ENCODE measurements at regions not wholly inside any gene's neighbourhood (a gene's known extent, or its start where the extent isn't known, plus 50 kb on each side); places are given as distances from the start of the nearest gene placed in this dataset.

- Mint-ChIP-seq H3K36me3 (ENCODE audit: low read depth) (no peaks in the 10 kb centered on the region), H3K4me1 (ENCODE audit: low read depth) (no peaks in the 10 kb centered on the region), H3K27ac (no peak overlapping the region), H3K9me3 (no peaks in the 10 kb centered on the region), H3K27me3 (peaks cover 86% of the 10 kb centered on the region), H3K4me3 (no peak overlapping the region)
- DNase-seq = no peak
Observed at GRCh38 chr1:38139738-38140487, 93.3 kb upstream of the POU3F1 start.

DNA sequence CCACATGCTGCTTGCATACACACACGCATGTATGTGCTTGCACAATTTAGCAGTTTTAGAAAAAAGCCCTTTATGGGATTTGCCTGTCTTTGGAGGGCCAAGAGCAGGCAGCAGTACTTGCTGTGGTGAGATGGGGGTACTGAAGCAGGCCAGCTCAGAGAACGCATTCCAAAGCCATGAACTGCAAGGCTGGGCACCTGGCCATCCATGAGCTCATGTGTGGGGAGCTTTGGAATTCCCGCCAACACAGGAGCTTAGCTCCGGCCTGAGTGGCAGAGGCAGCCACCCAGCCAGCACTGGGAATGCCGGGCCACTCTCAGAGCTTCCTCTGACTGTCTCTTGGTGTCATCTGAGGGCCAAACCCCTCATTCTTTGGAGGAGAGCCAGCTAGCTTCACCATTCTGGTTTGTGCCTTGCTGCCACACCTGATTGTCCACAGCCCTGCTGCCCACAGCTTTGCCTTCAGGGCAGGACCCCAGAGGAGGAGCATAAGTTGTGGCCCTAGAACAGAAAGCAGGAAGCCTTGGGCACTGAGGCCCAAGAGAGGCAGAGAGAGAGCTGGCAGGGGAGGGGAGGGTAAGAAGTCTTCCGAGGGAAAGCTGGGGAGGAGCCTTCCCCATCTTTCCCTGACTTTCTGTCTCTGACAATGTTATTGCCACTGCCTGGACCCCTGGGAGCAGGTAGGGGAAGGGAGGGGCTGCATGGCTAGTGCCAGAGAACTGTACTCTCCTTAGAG, 92.1 kb upstream of the POU3F1 start:
- H3K27ac Mint-ChIP-seq = no peak overlapping the region
- H3K4me1 Mint-ChIP-seq (ENCODE audit: low read depth) = no peaks in the 10 kb centered on the region
- H3K4me3 Mint-ChIP-seq = no peak overlapping the region
- no peaks in the 10 kb centered on the region for H3K9me3 Mint-ChIP-seq
- no peak for DNase-seq
- H3K36me3 Mint-ChIP-seq (ENCODE audit: low read depth) = no peaks in the 10 kb centered on the region
- H3K27me3 Mint-ChIP-seq = peaks cover 91% of the 10 kb centered on the region

GRCh38 chr1:38137164-38137563, 90.6 kb upstream of the POU3F1 start:
- H3K4me3 Mint-ChIP-seq = no peak overlapping the region
- H3K27me3 Mint-ChIP-seq = peaks cover 91% of the 10 kb centered on the region
- H3K27ac Mint-ChIP-seq = no peak overlapping the region
- no peaks in the 10 kb centered on the region for H3K9me3 Mint-ChIP-seq
- DNase-seq = no peak
- H3K36me3 Mint-ChIP-seq (ENCODE audit: low read depth) = no peaks in the 10 kb centered on the region
- H3K4me1 Mint-ChIP-seq (ENCODE audit: low read depth) = no peaks in the 10 kb centered on the region

DNA sequence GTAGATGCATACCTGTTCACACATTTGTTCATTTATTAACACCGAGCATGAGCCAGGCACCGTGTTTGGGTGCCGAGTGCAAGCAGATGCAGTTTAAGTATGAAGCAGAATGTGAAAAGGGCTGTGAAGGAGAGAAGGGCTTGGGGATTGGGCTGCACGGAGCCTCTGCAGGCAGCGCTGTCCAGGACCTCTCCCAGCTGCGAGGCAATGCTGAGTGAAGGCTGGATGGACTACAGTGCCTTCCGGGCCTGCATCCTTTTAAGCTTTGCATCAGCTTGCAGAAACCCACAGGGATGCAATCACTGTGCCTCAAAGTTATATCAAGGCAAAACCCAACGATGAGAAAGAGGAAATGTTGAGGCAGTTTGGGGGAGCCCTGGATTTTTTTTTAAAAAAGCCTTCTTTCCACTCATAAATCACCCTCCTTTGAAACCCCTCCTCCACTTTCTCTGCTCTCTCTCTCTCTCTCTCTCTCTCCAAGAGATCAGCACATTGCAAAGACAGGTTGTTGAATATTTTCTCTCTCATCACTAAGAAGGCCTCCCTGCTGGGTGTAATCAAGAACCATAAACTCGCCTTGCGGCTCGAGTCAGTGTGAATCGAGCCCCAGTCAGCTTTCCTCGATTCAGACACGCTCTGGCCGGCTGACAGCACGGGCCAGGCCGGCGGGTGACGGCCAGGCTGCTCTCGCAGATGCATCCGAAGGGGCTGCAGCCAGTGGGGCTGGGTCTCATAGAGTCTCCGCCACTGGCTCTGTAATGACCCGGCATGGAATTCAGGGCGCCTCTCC, 89.2 kb upstream of the POU3F1 start:
- no peaks in the 10 kb centered on the region for H3K36me3 Mint-ChIP-seq (ENCODE audit: low read depth)
- no peak overlapping the region for H3K27ac Mint-ChIP-seq
- H3K4me3 Mint-ChIP-seq = no peak overlapping the region
- H3K27me3 Mint-ChIP-seq = peaks cover 94% of the 10 kb centered on the region
- no peak for DNase-seq
- H3K4me1 Mint-ChIP-seq (ENCODE audit: low read depth) = peaks cover 3% of the 10 kb centered on the region
- H3K9me3 Mint-ChIP-seq = no peaks in the 10 kb centered on the region

DNA sequence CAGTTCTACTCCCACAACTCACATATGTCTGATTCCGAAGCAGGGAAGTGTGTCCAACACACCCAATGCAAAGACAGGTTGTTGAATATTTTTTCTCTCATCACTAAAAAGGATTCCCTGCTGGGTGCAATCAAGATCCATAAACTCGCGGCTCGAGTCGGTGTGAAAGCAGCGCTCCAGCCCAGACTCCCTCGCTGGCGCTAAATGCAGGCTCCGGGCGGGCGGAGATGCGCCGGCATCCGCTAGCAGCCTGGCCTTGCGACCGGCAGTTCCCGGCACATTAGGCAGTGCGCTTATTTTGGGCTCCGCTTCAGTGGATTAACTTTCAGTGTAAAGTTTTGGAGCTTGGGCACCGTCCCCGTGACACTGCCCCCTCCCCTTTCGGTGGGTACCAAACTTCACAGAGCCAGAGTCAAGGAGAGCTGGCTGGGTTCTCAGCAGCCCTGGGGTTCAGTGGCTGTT, 87.7 kb upstream of the POU3F1 start:
- Mint-ChIP-seq H3K9me3 (no peaks in the 10 kb centered on the region), H3K27ac (no peak overlapping the region), H3K27me3 (peaks cover 83% of the 10 kb centered on the region), H3K4me3 (no peak overlapping the region), H3K36me3 (ENCODE audit: low read depth) (no peaks in the 10 kb centered on the region), H3K4me1 (ENCODE audit: low read depth) (peaks cover 3% of the 10 kb centered on the region)
- DNase-seq = no peak

DNA sequence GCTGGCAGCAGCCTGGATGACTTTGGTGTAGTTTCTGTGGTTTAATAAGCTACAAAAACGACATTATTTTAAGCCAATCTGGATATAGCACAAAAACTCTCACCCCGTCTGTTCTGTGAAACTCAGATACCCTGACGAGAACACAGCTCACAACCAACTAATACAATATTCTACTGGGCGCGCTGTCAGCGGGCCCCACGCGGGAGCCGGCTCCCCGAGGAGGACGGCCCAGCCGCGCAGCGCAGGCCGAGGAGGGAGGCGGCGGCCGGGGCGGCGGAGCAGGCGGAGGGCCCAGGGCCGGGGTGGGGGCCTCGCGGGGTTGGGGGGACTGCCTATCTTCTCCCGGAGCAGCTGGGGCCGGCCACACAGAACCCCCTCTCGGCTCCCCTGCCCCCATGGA, 87.2 kb upstream of the POU3F1 start:
- peaks cover 78% of the 10 kb centered on the region for H3K27me3 Mint-ChIP-seq
- no peak overlapping the region for H3K27ac Mint-ChIP-seq
- no peaks in the 10 kb centered on the region for H3K36me3 Mint-ChIP-seq (ENCODE audit: low read depth)
- H3K4me3 Mint-ChIP-seq = no peak overlapping the region
- no peaks in the 10 kb centered on the region for H3K9me3 Mint-ChIP-seq
- DNase-seq = no peak
- H3K4me1 Mint-ChIP-seq (ENCODE audit: low read depth) = peaks cover 3% of the 10 kb centered on the region

DNA sequence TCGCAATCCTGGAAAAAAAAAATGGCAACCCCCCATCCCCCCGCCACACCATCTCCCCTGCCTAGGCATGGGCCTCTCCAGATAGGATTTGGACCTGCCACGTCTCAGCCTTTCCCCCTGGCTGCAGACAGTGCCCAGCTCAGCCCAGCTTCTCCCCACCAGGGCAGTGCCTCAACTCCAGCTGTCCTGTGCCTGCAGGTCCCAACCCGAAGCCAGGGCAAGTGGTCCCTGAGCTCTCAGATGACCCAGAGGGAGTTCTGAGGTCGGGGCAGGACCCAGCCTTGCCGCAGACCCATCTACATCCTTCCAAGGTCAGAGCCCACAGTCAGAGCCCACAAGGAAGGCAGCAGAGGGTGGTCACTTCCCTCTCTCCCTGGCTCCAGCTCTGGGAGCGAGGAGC, 86.7 kb upstream of the POU3F1 start:
- Mint-ChIP-seq H3K9me3 (no peaks in the 10 kb centered on the region), H3K27me3 (peaks cover 74% of the 10 kb centered on the region), H3K27ac (no peak overlapping the region), H3K36me3 (ENCODE audit: low read depth) (no peaks in the 10 kb centered on the region), H3K4me1 (ENCODE audit: low read depth) (peaks cover 3% of the 10 kb centered on the region), H3K4me3 (no peak overlapping the region)
- DNase-seq = no peak

- Mint-ChIP-seq H3K4me1 (ENCODE audit: low read depth) (peaks cover 3% of the 10 kb centered on the region), H3K27ac (no peak overlapping the region), H3K36me3 (ENCODE audit: low read depth) (no peaks in the 10 kb centered on the region), H3K27me3 (peaks cover 68% of the 10 kb centered on the region), H3K4me3 (no peak overlapping the region), H3K9me3 (no peaks in the 10 kb centered on the region)
- DNase-seq = no peak
Observed at GRCh38 chr1:38132681-38133080, 86.1 kb upstream of the POU3F1 start.

DNA sequence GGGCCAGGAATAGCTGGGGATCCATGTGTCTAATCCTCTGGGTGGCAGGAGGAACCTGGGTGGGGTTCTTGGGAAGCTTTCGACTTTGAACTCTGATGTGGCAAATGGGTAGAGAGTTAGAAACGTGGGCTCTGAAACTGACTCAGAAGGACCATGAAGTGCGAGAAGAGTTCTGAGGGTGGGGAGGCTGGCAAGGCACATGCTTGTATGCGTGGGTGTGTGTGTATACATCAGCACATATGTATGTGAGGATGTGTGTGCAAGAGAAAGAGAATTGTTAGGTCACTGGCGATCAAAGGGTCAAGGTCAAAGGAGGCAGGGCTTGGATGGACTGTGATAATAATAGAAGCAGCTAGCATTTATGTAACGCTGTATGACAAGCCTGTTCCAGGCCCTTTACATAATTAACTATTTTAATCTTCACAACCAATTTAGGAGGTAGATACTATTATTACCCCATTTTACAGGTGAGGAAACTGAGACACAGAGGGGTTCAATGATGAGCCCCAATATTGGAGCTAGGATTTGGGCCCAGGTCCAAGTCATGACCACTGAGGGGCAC, 84.5 kb upstream of the POU3F1 start:
- H3K27me3 Mint-ChIP-seq = peaks cover 58% of the 10 kb centered on the region
- no peak overlapping the region for H3K27ac Mint-ChIP-seq
- no peak for DNase-seq
- H3K4me1 Mint-ChIP-seq (ENCODE audit: low read depth) = peaks cover 3% of the 10 kb centered on the region
- H3K4me3 Mint-ChIP-seq = no peak overlapping the region
- H3K9me3 Mint-ChIP-seq = no peaks in the 10 kb centered on the region
- no peaks in the 10 kb centered on the region for H3K36me3 Mint-ChIP-seq (ENCODE audit: low read depth)

GRCh38 chr1:38129971-38130370, 83.4 kb upstream of the POU3F1 start:
- Mint-ChIP-seq H3K4me3 (no peak overlapping the region), H3K27me3 (peaks cover 47% of the 10 kb centered on the region), H3K4me1 (ENCODE audit: low read depth) (peaks cover 3% of the 10 kb centered on the region), H3K27ac (no peak overlapping the region), H3K9me3 (no peaks in the 10 kb centered on the region), H3K36me3 (ENCODE audit: low read depth) (no peaks in the 10 kb centered on the region)
- DNase-seq = no peak

DNA sequence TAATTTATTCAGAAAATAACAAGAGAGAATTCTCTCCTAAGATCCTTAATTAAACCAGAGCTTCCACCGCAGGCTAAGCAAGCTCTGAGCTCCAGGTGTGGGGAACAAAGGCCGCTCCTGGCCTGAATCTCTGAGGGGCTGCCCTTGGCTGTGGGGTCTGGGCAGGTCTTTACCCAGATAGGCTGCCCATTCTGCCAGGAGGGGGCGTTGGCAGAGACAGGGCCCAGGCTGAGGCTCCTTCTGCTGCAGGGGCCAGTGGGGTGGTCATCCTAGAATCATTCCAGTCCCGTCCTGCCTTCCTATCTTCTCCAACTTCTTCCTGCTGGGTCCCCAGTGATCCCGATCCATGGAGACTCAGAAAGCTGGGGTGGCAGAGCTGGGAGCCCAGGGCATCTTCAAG, 82.9 kb upstream of the POU3F1 start:
- Mint-ChIP-seq H3K27me3 (peaks cover 42% of the 10 kb centered on the region), H3K9me3 (no peaks in the 10 kb centered on the region), H3K4me3 (no peak overlapping the region), H3K27ac (no peak overlapping the region), H3K4me1 (ENCODE audit: low read depth) (peaks cover 3% of the 10 kb centered on the region), H3K36me3 (ENCODE audit: low read depth) (no peaks in the 10 kb centered on the region)
- DNase-seq = no peak

GRCh38 chr1:38128926-38129453, 82.4 kb upstream of the POU3F1 start:
- no peaks in the 10 kb centered on the region for H3K36me3 Mint-ChIP-seq (ENCODE audit: low read depth)
- peaks cover 37% of the 10 kb centered on the region for H3K27me3 Mint-ChIP-seq
- no peak overlapping the region for H3K27ac Mint-ChIP-seq
- H3K4me3 Mint-ChIP-seq = no peak overlapping the region
- H3K9me3 Mint-ChIP-seq = no peaks in the 10 kb centered on the region
- H3K4me1 Mint-ChIP-seq (ENCODE audit: low read depth) = peaks cover 3% of the 10 kb centered on the region
- no peak for DNase-seq

DNA sequence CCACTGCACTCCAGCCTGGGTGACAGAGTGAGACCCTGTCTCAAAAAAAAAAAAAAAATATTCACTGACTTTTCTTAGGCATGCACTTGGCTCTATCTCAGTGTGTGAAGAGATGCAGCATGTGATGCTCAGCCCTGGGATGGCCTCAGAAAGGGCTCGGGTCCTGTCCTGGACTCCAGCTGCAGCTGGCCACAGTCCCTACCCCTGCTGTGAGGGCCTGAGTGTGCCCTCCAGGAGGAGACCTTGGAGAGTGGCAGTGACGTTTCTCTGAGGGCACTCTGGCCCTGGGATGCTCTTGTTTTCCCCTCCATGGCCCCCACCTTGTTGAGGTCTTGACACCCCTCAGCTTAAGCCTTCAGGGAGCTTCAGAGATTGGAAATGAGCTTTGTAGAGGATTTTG, 81.9 kb upstream of the POU3F1 start:
- no peaks in the 10 kb centered on the region for H3K9me3 Mint-ChIP-seq

GRCh38 chr1:38127428-38127827, 80.8 kb upstream of the POU3F1 start:
- peaks cover 24% of the 10 kb centered on the region for H3K27me3 Mint-ChIP-seq
- H3K36me3 Mint-ChIP-seq (ENCODE audit: low read depth) = no peaks in the 10 kb centered on the region
- no peak for DNase-seq
- no peak overlapping the region for H3K4me3 Mint-ChIP-seq
- peaks cover 3% of the 10 kb centered on the region for H3K4me1 Mint-ChIP-seq (ENCODE audit: low read depth)
- no peak overlapping the region for H3K27ac Mint-ChIP-seq
- no peaks in the 10 kb centered on the region for H3K9me3 Mint-ChIP-seq

More for the DNA sequence above, 81.9 kb upstream of the POU3F1 start:
- Mint-ChIP-seq H3K27ac (no peak overlapping the region), H3K27me3 (peaks cover 34% of the 10 kb centered on the region), H3K4me1 (ENCODE audit: low read depth) (peaks cover 3% of the 10 kb centered on the region), H3K36me3 (ENCODE audit: low read depth) (no peaks in the 10 kb centered on the region), H3K4me3 (no peak overlapping the region)
- no peak for DNase-seq

Data from activated T-cell treated with anti-CD3 and anti-CD28 coated beads, Interleukin-2, amount 50 U/mL, for 24 hours (primary cell).